ENCODE measurements at regions not wholly inside any gene's neighbourhood (a gene's known extent, or its start where the extent isn't known, plus 50 kb on each side); places are given as distances from the start of the nearest gene placed in this dataset.
"Not testable (repeated sequence)": the region's sequence is repeated elsewhere in the genome, so short reads cannot be mapped to it uniquely, and the experiment has no call there.

DNA sequence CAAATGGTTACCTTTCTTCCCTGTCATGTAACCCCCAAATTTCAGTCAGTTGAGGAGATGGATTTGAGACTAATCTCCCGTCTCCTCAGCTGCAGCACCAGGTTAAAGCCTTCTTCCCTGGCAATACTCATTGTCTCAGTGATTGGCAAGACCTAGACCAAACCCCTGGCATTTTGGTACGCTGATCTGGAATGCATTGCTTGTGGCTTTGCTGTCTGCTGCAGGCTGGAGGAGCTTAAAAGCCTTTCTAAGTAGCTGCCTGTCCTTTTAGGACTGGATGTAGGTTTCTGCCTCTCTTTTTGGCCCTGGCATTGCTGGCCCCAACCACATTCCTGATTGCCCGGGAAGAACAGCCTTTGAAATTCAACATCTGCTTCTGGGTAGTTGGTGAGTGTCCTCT, 729.6 kb upstream of the GJE1 start:
- Histone ChIP-seq H3K4me3 (ENCODE audit: low read depth in 1 of 5, low read length in 5 of 5) (no peak overlapping the region), H3K27me3 (ENCODE audit: control insufficient read depth in 5 of 5, insufficient read depth in 4 of 5, low read length in 5 of 5) (no peaks in the 10 kb centered on the region), H3K4me1 (ENCODE audit: control insufficient read depth in 5 of 5, insufficient read depth in 5 of 5, low read length in 5 of 5) (peaks cover 0 to 3% (median 0%) of the 10 kb centered on the region in 5 donors), H3K9ac (ENCODE audit: low read length in 5 of 5) (no peak overlapping the region), H3K9me3 (ENCODE audit: control insufficient read depth in 5 of 5, low read length in 5 of 5) (peaks cover 0 to 6% (median 2%) of the 10 kb centered on the region in 5 donors), H3K36me3 (ENCODE audit: control insufficient read depth in 5 of 5, insufficient read depth in 5 of 5, low read length in 5 of 5) (no peaks in the 10 kb centered on the region), H3K27ac (ENCODE audit: low read depth, low read length) (no peak overlapping the region)

DNA sequence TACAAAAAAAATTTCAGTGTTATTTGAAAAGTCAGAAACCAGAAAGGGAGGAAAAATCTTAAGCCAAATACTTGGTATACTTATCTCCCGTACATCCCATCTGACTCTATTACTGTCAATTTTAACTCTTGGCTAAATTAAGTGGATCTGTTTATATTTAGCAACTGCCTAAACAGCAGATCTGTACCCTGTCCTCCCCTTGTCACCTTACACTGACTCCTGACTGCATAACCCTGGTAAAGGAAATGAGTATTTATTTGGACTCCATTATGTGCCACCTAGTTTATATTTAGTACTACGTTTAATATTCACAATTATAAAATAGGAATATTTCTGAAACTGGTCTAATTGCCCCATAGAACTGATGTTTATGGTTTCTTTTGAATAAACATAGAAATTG, 730.2 kb upstream of the GJE1 start:
- H3K27me3 ChIP-seq (ENCODE audit: control insufficient read depth in 5 of 5, insufficient read depth in 4 of 5, low read length in 5 of 5), result no peaks in the 10 kb centered on the region
- H3K27ac ChIP-seq (ENCODE audit: low read depth, low read length), result no peak overlapping the region
- peaks cover 0 to 3% (median 0%) of the 10 kb centered on the region in 5 donors for H3K4me1 ChIP-seq (ENCODE audit: control insufficient read depth in 5 of 5, insufficient read depth in 5 of 5, low read length in 5 of 5)
- H3K4me3 ChIP-seq (ENCODE audit: low read depth in 1 of 5, low read length in 5 of 5), result no peak overlapping the region
- no peaks in the 10 kb centered on the region for H3K36me3 ChIP-seq (ENCODE audit: control insufficient read depth in 5 of 5, insufficient read depth in 5 of 5, low read length in 5 of 5)
- peaks cover 0 to 3% (median 0%) of the 10 kb centered on the region in 5 donors for H3K9me3 ChIP-seq (ENCODE audit: control insufficient read depth in 5 of 5, low read length in 5 of 5)
- H3K9ac ChIP-seq (ENCODE audit: low read length in 5 of 5), result no peak overlapping the region

DNA sequence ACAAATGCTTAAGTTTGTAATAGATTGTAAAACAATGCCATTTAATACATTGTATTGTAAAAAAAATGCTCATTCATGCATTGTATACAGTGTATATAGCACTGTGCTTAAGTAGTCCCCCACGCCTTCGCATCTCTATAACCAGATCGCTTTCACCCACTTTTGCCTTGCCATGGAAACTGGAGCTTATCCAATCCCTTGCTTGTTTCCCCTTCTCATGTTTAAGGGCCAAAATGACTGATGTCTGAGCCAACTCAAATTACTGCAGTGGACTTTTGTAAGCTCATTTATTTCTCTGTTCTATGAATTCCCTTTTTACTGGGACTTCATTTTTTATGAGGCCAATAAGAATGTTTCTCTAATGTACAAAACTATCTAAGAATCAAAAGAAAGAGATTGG, 730.9 kb upstream of the GJE1 start:
- Histone ChIP-seq H3K9me3 (ENCODE audit: control insufficient read depth in 5 of 5, low read length in 5 of 5) (peaks cover 0 to under 1% (median 0%) of the 10 kb centered on the region in 5 donors), H3K36me3 (ENCODE audit: control insufficient read depth in 5 of 5, insufficient read depth in 5 of 5, low read length in 5 of 5) (no peaks in the 10 kb centered on the region), H3K4me1 (ENCODE audit: control insufficient read depth in 5 of 5, insufficient read depth in 5 of 5, low read length in 5 of 5) (peaks cover 0 to 3% (median 0%) of the 10 kb centered on the region in 5 donors), H3K9ac (ENCODE audit: low read length in 5 of 5) (no peak overlapping the region), H3K4me3 (ENCODE audit: low read depth in 1 of 5, low read length in 5 of 5) (no peak overlapping the region), H3K27ac (ENCODE audit: low read depth, low read length) (no peak overlapping the region), H3K27me3 (ENCODE audit: control insufficient read depth in 5 of 5, insufficient read depth in 4 of 5, low read length in 5 of 5) (no peaks in the 10 kb centered on the region)

DNA sequence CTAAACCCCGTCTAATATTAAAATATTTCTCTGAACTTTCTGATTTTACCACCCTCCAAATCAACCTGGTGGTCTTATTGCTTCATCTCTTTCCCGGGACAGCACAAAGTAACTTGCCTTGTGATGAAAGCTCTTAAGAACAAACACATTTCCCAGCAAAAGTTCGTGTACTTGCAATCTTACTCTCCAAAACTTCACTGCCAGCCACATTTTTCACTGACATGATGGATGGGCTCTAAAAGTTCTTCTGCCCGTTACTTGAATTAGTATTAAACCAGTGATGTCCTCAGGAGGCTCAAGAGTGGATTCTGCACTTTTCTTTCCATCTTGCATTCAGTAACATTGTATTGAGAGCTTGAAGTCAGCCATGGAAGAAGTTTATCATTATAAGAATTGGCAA, 731.6 kb upstream of the GJE1 start:
- Histone ChIP-seq H3K9ac (ENCODE audit: low read length in 5 of 5) (no peak overlapping the region), H3K27ac (ENCODE audit: low read depth, low read length) (no peak overlapping the region), H3K4me1 (ENCODE audit: control insufficient read depth in 5 of 5, insufficient read depth in 5 of 5, low read length in 5 of 5) (peaks cover 0 to 3% (median 0%) of the 10 kb centered on the region in 5 donors), H3K36me3 (ENCODE audit: control insufficient read depth in 5 of 5, insufficient read depth in 5 of 5, low read length in 5 of 5) (no peaks in the 10 kb centered on the region), H3K4me3 (ENCODE audit: low read depth in 1 of 5, low read length in 5 of 5) (no peak overlapping the region), H3K9me3 (ENCODE audit: control insufficient read depth in 5 of 5, low read length in 5 of 5) (no peaks in the 10 kb centered on the region), H3K27me3 (ENCODE audit: control insufficient read depth in 5 of 5, insufficient read depth in 4 of 5, low read length in 5 of 5) (no peaks in the 10 kb centered on the region)

DNA sequence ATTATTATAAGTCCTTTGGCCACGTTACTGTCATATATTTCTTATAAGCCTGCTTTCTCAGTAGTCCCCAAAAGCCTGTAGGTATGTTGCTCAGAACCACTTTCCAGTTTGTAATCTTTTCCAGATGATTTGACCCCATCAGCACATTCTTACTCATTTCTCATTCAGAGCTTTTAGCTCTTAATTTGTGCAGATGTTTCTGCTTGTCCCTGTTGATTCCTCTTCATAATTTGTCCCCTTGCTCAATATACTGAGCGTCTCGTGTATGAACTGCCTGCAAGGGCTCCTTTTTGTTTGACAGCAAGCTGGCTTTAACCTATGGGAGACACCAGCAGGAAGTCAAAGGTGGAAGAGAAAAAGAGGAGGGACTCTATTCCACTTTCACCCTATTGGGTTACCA, 733.8 kb upstream of the GJE1 start:
- no peak overlapping the region for H3K27ac ChIP-seq (ENCODE audit: low read depth, low read length)
- no peaks in the 10 kb centered on the region for H3K27me3 ChIP-seq (ENCODE audit: control insufficient read depth in 5 of 5, insufficient read depth in 4 of 5, low read length in 5 of 5)
- H3K4me1 ChIP-seq (ENCODE audit: control insufficient read depth in 5 of 5, insufficient read depth in 5 of 5, low read length in 5 of 5), result peaks cover 0 to 3% (median 0%) of the 10 kb centered on the region in 5 donors
- no peaks in the 10 kb centered on the region for H3K36me3 ChIP-seq (ENCODE audit: control insufficient read depth in 5 of 5, insufficient read depth in 5 of 5, low read length in 5 of 5)
- H3K9ac ChIP-seq (ENCODE audit: low read length in 5 of 5), result no peak overlapping the region
- no peak overlapping the region for H3K4me3 ChIP-seq (ENCODE audit: low read depth in 1 of 5, low read length in 5 of 5)
- no peaks in the 10 kb centered on the region for H3K9me3 ChIP-seq (ENCODE audit: control insufficient read depth in 5 of 5, low read length in 5 of 5)

DNA sequence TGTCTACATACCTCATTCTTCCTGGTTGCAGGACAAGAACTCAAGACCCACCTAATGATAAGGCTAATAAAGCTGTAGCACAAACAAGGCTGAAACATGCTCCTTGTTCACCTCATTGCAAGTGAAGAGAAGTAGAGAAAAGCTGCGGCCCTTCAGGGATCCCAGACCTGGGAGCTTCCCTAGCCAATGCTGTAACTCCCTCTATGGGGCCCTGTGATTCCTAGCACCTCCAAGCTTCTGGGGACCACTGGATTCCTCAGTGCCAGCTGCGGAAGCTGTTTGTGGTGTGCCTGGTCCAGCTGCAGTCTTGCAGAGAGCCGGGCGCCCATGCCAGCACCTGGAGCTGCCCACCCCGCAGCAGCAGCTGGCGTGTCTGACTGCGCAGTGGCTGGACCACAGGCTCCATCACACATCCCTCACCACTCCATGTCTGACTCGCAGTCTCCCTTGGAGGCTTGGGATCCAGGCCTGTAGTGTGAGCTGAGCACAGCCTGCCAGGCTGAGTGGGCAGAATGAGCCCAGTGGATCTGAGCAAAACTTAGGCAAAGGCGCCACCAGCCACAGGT, 737.2 kb upstream of the GJE1 start:
- Histone ChIP-seq H3K4me1 (ENCODE audit: control insufficient read depth in 5 of 5, insufficient read depth in 5 of 5, low read length in 5 of 5) (no peaks in the 10 kb centered on the region), H3K9me3 (ENCODE audit: control insufficient read depth in 5 of 5, low read length in 5 of 5) (no peaks in the 10 kb centered on the region), H3K27ac (ENCODE audit: low read depth, low read length) (no peak overlapping the region), H3K27me3 (ENCODE audit: control insufficient read depth in 5 of 5, insufficient read depth in 4 of 5, low read length in 5 of 5) (no peaks in the 10 kb centered on the region), H3K4me3 (ENCODE audit: low read depth in 1 of 5, low read length in 5 of 5) (no peak overlapping the region), H3K9ac (ENCODE audit: low read length in 5 of 5) (no peak overlapping the region), H3K36me3 (ENCODE audit: control insufficient read depth in 5 of 5, insufficient read depth in 5 of 5, low read length in 5 of 5) (no peaks in the 10 kb centered on the region)

DNA sequence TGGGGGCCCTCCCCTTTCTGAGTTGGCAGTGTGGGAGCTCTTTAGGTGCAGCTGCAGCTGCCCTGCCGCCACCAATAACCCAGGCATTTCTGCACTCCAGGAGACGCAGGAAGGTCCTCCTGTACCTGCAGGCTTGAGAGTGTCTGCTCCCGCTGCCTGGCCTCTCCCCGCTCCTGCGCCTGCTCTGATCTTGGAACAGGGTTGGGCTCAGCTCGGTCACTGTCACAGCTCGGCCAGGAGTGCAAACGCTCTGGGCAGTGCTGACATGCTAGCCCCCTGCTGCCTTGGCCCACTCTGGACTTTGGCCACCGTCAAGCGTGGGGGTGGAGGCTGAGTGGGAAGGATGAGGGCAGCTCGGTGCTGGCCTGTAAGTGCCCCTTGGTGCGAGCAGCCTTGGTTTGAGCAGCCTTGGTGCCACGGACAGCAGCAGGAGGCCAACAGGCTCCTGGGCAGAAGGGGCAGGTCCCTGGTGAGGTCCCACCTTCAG, 738.1 kb upstream of the GJE1 start:
- no peak overlapping the region for H3K4me3 ChIP-seq (ENCODE audit: low read depth in 1 of 5, low read length in 5 of 5)
- no peaks in the 10 kb centered on the region for H3K36me3 ChIP-seq (ENCODE audit: control insufficient read depth in 5 of 5, insufficient read depth in 5 of 5, low read length in 5 of 5)

DNA sequence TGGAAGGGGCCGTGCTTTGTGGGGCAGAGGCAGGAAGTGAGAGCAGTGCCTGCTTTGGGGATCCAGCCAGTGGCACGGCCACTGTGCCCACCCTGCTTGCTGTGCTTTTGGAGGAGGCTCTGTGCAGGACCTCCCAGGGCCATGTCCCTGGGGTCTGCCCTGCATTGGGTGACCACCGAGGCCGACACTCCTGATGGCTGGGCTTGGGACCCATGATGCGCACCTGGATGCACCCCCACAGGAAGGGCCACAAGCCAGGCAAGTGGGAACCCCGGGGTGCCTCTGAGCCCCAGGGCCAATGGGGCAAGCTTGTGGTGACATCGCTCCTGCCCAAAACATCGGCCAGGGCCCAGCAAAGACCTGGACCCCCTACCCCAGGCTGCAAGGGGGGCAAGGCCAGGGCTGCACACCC, 738.6 kb upstream of the GJE1 start:
- Histone ChIP-seq H3K36me3 (ENCODE audit: control insufficient read depth in 5 of 5, insufficient read depth in 5 of 5, low read length in 5 of 5) (no peaks in the 10 kb centered on the region), H3K4me3 (ENCODE audit: low read depth in 1 of 5, low read length in 5 of 5) (no peak overlapping the region), H3K27me3 (ENCODE audit: control insufficient read depth in 5 of 5, insufficient read depth in 4 of 5, low read length in 5 of 5) (no peaks in the 10 kb centered on the region), H3K9me3 (ENCODE audit: control insufficient read depth in 5 of 5, low read length in 5 of 5) (no peaks in the 10 kb centered on the region), H3K9ac (ENCODE audit: low read length in 5 of 5) (no peak overlapping the region), H3K27ac (ENCODE audit: low read depth, low read length) (no peak overlapping the region), H3K4me1 (ENCODE audit: control insufficient read depth in 5 of 5, insufficient read depth in 5 of 5, low read length in 5 of 5) (no peaks in the 10 kb centered on the region)

More for the DNA sequence above, 738.1 kb upstream of the GJE1 start:
- Histone ChIP-seq H3K27ac (ENCODE audit: low read depth, low read length) (no peak overlapping the region), H3K9me3 (ENCODE audit: control insufficient read depth in 5 of 5, low read length in 5 of 5) (no peaks in the 10 kb centered on the region), H3K9ac (ENCODE audit: low read length in 5 of 5) (no peak overlapping the region), H3K27me3 (ENCODE audit: control insufficient read depth in 5 of 5, insufficient read depth in 4 of 5, low read length in 5 of 5) (no peaks in the 10 kb centered on the region), H3K4me1 (ENCODE audit: control insufficient read depth in 5 of 5, insufficient read depth in 5 of 5, low read length in 5 of 5) (no peaks in the 10 kb centered on the region)

DNA sequence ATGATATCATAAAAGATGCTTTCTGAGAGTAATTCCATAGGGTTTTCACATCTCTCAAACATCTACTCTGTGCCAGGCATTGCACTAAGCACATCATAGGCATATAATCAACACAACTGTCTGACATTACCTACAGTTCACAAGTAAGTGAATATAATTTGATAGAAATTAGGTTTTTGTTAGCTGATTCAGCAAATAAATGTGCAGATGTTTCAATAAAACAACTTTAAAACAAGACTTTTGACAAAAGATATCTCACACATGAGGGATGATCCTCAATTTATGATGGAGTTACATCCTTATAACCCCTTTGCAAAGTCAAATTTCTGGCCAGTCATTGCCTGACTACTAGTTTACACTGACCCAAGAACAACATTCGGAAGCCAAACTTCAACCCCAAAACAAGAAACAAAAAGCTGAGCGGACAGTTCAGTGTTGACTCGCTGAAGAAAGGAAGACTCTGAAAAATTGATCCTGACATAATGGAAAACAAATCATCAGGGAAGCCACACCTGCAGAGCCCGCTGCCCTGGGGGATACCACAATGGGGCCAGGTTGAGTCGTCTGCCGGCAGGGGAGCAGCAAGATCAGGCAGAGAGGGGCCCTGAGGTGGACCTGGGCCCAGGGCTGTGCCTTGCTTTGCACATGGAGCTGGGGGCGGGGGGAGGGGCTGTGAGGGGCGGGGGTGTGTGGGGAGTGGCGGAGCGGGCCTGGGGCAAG, 739.2 kb upstream of the GJE1 start:
- H3K4me3 ChIP-seq (ENCODE audit: low read depth in 1 of 5, low read length in 5 of 5), result no peak overlapping the region
- H3K27ac ChIP-seq (ENCODE audit: low read depth, low read length), result no peak overlapping the region
- no peaks in the 10 kb centered on the region for H3K36me3 ChIP-seq (ENCODE audit: control insufficient read depth in 5 of 5, insufficient read depth in 5 of 5, low read length in 5 of 5)
- H3K9ac ChIP-seq (ENCODE audit: low read length in 5 of 5), result no peak overlapping the region
- no peaks in the 10 kb centered on the region for H3K9me3 ChIP-seq (ENCODE audit: control insufficient read depth in 5 of 5, low read length in 5 of 5)
- no peaks in the 10 kb centered on the region for H3K4me1 ChIP-seq (ENCODE audit: control insufficient read depth in 5 of 5, insufficient read depth in 5 of 5, low read length in 5 of 5)
- H3K27me3 ChIP-seq (ENCODE audit: control insufficient read depth in 5 of 5, insufficient read depth in 4 of 5, low read length in 5 of 5), result no peaks in the 10 kb centered on the region

DNA sequence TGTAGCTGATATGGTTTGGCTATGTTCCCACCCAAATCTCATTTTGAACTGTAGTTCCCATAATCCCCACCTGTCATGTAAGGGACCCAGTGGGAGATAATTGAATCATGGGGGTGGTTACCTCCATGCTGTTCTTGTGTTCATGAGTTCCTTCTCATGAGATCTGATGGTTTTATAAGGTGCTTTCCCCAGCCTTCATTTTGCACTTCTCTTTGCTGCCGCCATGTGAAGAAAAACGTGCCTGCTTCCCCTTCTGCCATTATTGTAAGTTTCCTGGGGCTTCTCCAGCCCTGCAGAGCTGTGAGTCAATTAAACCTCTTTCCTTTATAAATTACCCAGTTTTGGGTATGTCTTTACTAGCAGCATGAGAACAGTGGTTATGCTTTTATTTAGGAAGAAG, 741.6 kb upstream of the GJE1 start:
- not testable (repeated sequence) for H3K9ac ChIP-seq (ENCODE audit: low read length in 5 of 5); H3K27ac ChIP-seq (ENCODE audit: low read depth, low read length); H3K4me3 ChIP-seq (ENCODE audit: low read depth in 1 of 5, low read length in 5 of 5); H3K27me3 ChIP-seq (ENCODE audit: control insufficient read depth in 5 of 5, insufficient read depth in 4 of 5, low read length in 5 of 5); H3K36me3 ChIP-seq (ENCODE audit: control insufficient read depth in 5 of 5, insufficient read depth in 5 of 5, low read length in 5 of 5); H3K4me1 ChIP-seq (ENCODE audit: control insufficient read depth in 5 of 5, insufficient read depth in 5 of 5, low read length in 5 of 5); H3K9me3 ChIP-seq (ENCODE audit: control insufficient read depth in 5 of 5, low read length in 5 of 5)
